ENCODE measurements at regions not wholly inside any gene's neighbourhood (a gene's known extent, or its start where the extent isn't known, plus 50 kb on each side); places are given as distances from the start of the nearest gene placed in this dataset.

DNA sequence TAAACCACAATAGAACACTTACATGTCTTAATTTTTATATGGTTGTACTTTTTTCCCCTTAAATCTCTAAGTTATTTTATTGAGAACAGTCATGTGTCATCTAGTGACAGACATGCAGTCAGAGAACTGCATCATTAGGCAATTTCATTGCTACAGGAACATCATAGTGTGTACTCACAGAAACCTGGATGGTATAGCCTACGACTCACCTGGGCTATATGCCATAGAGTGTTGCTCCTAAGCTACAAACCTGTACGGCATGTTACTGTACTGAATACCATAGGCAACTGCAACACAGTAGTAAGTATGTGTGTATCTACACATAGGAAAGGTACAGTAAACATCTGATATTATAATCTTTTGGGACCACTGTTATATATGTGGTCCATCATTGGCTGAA, 557.6 kb downstream of the PRKD1 start:
- Mint-ChIP-seq H3K4me3 (no peak overlapping the region), H3K4me1 (ENCODE audit: low read depth) (no peaks in the 10 kb centered on the region), H3K36me3 (ENCODE audit: low read depth) (no peaks in the 10 kb centered on the region), H3K27me3 (no peaks in the 10 kb centered on the region), H3K27ac (no peak overlapping the region), H3K9me3 (peaks cover 4% of the 10 kb centered on the region)
- Histone ChIP-seq H3K4me3 (ENCODE audit: low read length) (no peak overlapping the region), H3K27ac (ENCODE audit: low read depth in 1 of 2, low read length in 2 of 2) (no peak overlapping the region), H3K27me3 (ENCODE audit: control insufficient read depth in 1 of 2, insufficient read depth in 2 of 2, low read length in 2 of 2) (no peaks in the 10 kb centered on the region), H3K4me1 (ENCODE audit: insufficient read depth, low read length) (no peaks in the 10 kb centered on the region), H3K9me3 (ENCODE audit: control insufficient read depth in 1 of 2, insufficient read depth in 1 of 2, low read length in 2 of 2) (peaks cover 0 to 10% of the 10 kb centered on the region in 2 experiments), H3K36me3 (ENCODE audit: insufficient read depth, low read length) (no peaks in the 10 kb centered on the region)
- no peak for DNase-seq
- POLR2A ChIA-PET: no interaction called here
- TF ChIP-seq, protein P1, sequence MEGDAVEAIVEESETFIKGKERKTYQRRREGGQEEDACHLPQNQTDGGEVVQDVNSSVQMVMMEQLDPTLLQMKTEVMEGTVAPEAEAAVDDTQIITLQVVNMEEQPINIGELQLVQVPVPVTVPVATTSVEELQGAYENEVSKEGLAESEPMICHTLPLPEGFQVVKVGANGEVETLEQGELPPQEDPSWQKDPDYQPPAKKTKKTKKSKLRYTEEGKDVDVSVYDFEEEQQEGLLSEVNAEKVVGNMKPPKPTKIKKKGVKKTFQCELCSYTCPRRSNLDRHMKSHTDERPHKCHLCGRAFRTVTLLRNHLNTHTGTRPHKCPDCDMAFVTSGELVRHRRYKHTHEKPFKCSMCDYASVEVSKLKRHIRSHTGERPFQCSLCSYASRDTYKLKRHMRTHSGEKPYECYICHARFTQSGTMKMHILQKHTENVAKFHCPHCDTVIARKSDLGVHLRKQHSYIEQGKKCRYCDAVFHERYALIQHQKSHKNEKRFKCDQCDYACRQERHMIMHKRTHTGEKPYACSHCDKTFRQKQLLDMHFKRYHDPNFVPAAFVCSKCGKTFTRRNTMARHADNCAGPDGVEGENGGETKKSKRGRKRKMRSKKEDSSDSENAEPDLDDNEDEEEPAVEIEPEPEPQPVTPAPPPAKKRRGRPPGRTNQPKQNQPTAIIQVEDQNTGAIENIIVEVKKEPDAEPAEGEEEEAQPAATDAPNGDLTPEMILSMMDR (IDR thresholded peaks at IDR 0.05): no peak
- ATAC-seq (ENCODE audit: poor library complexity): no peak
- intact Hi-C loops (cut with DNase I, micrococcal nuclease): no loop called here
- CTCF ChIA-PET: no interaction called here

DNA sequence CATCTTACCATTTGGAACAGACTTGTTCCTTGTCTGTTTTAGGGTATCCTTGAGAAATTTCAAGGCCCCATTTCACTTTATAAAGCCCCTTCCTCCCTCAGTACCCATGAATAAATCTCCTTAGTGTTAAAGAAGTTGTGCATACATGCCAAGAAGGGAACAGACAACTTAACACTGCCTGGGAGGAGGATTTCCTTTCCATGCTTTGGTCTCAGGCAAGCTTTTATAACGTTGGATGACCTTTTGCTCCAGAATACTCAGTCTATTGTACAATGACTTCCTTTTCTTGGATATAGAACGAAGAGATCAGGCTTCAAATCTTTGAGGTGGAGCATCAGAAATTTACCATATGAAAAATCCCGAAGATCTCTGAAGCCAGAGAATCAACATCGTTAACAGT, 551.4 kb downstream of the PRKD1 start:
- Histone ChIP-seq H3K36me3 (ENCODE audit: insufficient read depth, low read length) (no peaks in the 10 kb centered on the region), H3K9me3 (ENCODE audit: control insufficient read depth in 1 of 2, insufficient read depth in 1 of 2, low read length in 2 of 2) (peaks cover 0 to 3% of the 10 kb centered on the region in 2 experiments), H3K4me1 (ENCODE audit: insufficient read depth, low read length) (no peaks in the 10 kb centered on the region), H3K4me3 (ENCODE audit: low read length) (no peak overlapping the region), H3K27me3 (ENCODE audit: control insufficient read depth in 1 of 2, insufficient read depth in 2 of 2, low read length in 2 of 2) (no peaks in the 10 kb centered on the region), H3K27ac (ENCODE audit: low read depth in 1 of 2, low read length in 2 of 2) (no peak overlapping the region)
- Mint-ChIP-seq H3K36me3 (ENCODE audit: low read depth) (no peaks in the 10 kb centered on the region), H3K27me3 (no peaks in the 10 kb centered on the region), H3K27ac (no peak overlapping the region), H3K9me3 (peaks cover 4% of the 10 kb centered on the region), H3K4me3 (no peak overlapping the region), H3K4me1 (ENCODE audit: low read depth) (no peaks in the 10 kb centered on the region)
- TF ChIP-seq, protein P1 (IDR thresholded peaks at IDR 0.05): no peak
- CTCF ChIA-PET: no interaction called here
- POLR2A ChIA-PET: no interaction called here
- no peak for DNase-seq
- intact Hi-C loops (cut with DNase I, micrococcal nuclease): no loop called here
- ATAC-seq (ENCODE audit: poor library complexity): no peak

DNA sequence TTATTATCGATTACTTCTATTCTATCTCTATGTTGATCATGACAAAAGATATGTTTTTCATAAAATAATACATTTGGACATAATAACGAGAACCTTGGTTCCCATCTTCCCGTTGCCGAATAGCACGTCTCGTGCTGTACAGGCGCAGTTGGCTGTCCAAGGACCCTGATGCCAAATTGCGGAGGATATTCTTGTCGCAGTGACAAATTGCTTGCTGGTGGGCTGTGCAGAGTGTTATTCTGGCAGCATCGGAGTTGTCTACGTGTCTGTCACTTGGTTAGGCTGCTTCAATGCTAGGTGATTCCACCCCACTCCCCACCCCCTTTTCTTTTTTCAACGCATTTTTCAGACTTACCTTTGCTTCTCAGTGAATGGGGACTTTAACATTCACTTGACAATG, 546.8 kb downstream of the PRKD1 start:
- no peaks in the 10 kb centered on the region for H3K4me1 ChIP-seq (ENCODE audit: insufficient read depth, low read length)
- Mint-ChIP-seq H3K4me3 (no peak overlapping the region), H3K36me3 (ENCODE audit: low read depth) (no peaks in the 10 kb centered on the region), H3K27ac (no peak overlapping the region), H3K4me1 (ENCODE audit: low read depth) (no peaks in the 10 kb centered on the region), H3K9me3 (peaks cover 2% of the 10 kb centered on the region), H3K27me3 (no peaks in the 10 kb centered on the region)
- ChIA-PET CTCF (no interaction called here), POLR2A (no interaction called here)
- DNase-seq (no peak), ATAC-seq (ENCODE audit: poor library complexity) (no peak)
- H3K36me3 ChIP-seq (ENCODE audit: insufficient read depth, low read length): no peaks in the 10 kb centered on the region
- H3K9me3 ChIP-seq (ENCODE audit: control insufficient read depth in 1 of 2, insufficient read depth in 1 of 2, low read length in 2 of 2): peaks cover 0 to 3% of the 10 kb centered on the region in 2 experiments
- intact Hi-C loops (cut with DNase I, micrococcal nuclease): no loop called here
- H3K4me3 ChIP-seq (ENCODE audit: low read length): no peak overlapping the region
- H3K27me3 ChIP-seq (ENCODE audit: control insufficient read depth in 1 of 2, insufficient read depth in 2 of 2, low read length in 2 of 2): no peaks in the 10 kb centered on the region
- TF ChIP-seq, protein P1 (IDR thresholded peaks at IDR 0.05): no peak
- H3K27ac ChIP-seq (ENCODE audit: low read depth in 1 of 2, low read length in 2 of 2): no peak overlapping the region
